Activated T-cell treated with anti-CD3 and anti-CD28 coated beads for 24 hours (primary cell): ENCODE measurements at regions not wholly inside any gene's neighbourhood (a gene's known extent, or its start where the extent isn't known, plus 50 kb on each side); places are given as distances from the start of the nearest gene placed in this dataset.

Experiments used
- DNase-seq: peaks from one replicate; pipeline ENCODE4 v3.0.0-alpha.2; 2020; ENCODE audit warnings: low read depth

DNA sequence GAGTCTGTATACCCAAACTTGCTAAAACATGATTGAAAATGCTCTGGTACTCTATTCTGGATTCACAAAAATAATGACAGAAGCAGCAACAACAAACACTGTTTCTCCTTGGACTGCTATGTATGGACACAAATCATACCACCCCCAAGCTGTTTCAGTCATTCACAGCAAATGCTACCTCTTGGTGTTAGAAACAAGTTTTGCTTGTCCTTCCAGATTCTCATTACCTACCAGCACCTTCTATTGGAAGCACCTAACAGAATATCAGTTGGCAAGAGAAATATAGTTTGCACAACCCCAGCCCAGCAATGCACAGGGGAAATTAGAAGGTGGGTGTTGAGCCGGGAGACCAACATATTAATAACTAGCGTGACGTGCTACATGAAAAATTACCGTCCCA lies 1950.9 kb downstream of the C4orf33 start:
- DNase-seq: no peak

DNA sequence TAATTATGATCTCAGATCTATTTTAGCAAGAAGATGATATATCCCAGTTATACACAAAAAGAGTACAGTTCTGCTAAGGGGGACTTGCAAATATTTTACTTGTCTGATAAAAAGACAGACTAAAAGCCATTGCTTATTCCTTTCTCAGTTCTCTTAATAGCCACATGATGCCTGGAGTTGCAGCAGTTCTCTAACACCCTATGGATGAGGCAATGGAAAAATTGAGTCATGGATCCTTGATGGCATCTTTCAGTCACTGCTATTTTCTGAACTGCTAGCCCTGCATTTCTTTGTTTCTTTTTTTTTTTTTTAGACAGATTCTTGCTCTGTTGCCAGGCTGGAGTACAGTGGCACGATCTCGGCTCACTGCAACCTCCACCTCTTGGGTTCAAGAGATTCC lies 1956.7 kb downstream of the C4orf33 start:
- no peak for DNase-seq

GRCh38 chr4:131054489-131055019 lies 1958.6 kb downstream of the C4orf33 start:
- no peak for DNase-seq

DNA sequence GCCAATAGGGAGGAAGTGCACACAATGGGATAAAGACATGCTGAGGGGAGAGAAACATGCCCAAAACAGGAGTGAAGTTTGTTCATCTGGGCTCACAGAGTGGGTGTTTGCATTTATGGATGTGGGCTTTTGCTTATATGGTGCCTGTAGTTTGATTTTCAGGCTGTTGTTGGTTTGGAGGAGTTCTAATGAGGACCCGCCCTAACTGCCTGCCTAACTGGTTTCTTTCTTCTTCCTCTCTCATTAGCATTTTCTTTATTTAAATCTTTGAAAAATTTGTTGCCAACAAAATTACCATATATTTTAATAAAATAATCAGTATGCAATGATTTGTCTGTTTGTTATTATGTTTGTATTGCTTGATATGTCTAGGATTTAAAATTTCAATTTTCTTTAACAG lies 1965.8 kb downstream of the C4orf33 start:
- no peak for DNase-seq

DNA sequence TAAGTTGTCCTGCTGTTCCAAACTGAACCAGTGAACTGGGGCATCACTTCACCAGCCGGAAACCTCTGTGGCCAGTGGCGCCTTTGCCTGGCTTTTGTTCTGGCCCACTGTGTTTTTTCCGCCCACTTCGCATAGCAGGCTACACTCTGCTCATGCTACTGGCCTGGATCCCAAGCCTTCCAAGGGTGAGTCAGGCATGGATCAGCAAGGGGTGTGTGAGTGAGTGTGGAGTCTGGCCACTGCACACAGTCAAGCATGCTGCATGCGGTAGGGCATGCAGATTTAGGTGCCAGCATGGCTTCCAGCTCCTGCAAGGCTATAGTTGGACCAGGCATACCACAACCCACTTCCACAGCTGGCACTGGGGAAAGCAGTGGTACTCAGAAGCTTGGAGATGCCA lies 1967.9 kb downstream of the C4orf33 start:
- no peak for DNase-seq

DNA sequence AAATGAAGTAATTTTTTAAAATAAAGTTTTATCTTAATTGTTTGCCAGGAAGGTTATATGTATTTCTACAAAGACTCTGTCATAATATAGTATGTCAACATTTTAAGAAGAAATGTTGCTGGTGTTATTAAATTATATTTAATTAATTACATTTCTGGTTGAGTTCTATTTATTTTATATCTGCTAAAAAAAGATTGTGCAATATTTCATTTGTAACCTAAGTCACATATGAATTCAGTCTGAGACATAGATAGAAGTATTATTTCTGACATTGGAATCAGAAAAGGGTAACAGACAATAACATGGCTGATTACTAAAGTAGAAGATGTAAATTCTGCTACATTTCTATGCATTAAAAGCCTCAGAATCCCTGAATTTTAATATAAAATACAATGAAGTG lies 1985.1 kb downstream of the C4orf33 start:
- no peak for DNase-seq

DNA sequence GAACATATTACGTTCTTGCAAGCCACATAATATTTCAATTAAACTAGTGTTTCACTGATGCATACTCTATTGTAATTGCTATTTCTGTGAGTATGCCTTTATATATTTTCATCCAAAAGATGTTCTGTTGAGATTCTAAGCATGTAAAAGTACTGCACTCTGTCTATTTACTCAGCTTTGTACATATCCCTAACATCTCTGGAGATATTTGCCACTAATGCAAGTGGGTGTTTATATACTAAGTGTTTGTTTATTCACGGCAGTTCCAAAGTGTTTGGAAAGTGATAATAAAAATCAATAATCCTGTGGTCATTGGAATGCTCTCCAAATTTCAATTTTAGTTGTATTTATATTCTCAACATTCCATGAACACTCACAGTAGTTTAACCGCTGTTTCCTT lies 1989.0 kb downstream of the C4orf33 start:
- DNase-seq: no peak

DNA sequence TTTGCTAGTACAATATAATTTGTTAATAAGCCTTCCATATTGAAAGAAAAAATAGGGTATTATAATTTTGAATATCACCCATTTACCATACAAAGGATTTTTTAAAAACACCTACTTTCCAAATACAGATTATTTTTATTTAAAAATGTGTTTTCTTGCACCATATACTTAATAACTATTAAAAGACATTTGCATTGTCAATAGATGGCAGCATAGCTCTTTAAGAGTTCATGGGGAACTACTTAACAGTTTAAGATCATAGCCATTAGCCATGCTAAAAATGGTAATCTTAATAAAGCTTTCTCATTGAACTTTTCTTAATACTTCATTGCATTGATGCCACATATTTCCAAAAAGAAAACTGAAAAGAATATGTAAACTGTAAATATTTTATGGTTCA lies 1995.9 kb downstream of the C4orf33 start:
- no peak for DNase-seq

GRCh38 chr4:131093303-131093702 lies 1997.4 kb downstream of the C4orf33 start:
- DNase-seq: no peak

DNA sequence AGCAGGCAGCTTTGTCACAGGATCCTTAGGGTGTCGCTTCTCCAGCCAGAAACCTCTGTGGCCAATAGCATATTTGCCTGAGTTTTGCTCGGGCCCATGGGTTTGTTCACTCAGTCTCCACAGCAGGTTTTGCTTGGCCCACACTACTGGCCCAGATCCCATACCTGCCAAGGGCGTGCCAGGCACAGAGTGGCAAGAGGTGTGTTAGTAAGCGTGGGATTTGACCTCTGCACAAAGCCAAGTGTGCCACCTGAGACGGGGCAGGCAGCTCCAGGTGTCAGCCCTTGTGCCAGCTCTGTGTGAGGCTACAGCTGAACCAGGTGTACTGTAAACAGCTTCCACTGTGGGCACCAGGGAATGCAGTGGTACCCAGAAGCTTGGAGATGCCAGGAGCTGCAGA lies 2003.0 kb downstream of the C4orf33 start:
- DNase-seq: no peak

DNA sequence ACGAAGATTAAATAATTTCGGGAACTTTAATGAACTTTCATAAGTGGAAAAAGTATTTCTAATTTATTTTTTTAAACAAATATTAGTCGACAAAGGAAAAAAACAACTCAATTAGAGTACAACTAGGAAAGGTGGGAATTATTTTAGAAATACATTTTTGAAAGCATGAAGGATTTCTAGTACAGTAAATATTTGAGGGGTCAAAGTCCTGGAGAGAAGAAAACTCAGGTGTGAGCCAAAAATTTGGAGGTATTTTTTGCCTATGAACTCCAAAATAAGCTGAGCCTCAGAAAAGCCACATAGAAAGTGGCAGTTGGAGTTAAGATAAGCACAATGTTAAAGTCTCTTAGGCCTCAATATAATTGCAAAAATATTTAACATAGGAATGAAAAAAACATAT lies 2017.3 kb downstream of the C4orf33 start:
- DNase-seq: no peak

- no peak for DNase-seq
These were observed 2017.8 kb downstream of the C4orf33 start for GRCh38 chr4:131113704-131114103.

DNA sequence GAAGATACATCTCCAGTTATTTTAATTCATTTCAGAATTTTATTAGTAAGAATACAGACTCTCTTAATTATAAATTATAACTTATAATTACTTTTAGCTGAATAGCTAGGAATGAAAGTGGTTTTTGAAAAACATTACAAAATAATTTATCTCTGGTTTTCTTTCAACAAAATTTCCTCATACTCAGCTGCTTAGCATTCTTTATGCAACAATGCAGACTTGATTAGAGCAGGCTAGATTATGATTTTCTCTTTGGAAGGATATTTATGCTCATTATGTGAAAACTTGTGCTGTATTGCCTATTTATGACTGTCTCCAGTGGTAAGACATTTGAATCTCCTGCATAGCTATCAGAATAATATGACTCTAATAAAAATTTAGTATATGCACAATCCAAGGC lies 2023.7 kb downstream of the C4orf33 start:
- no peak for DNase-seq

GRCh38 chr4:131137196-131137595 lies 2011.9 kb upstream of the PCDH10 start:
- DNase-seq: no peak

- DNase-seq: no peak
These were observed 1989.8 kb upstream of the PCDH10 start for GRCh38 chr4:131159261-131159660.

GRCh38 chr4:131192318-131192717 lies 1956.8 kb upstream of the PCDH10 start:
- DNase-seq: no peak

DNA sequence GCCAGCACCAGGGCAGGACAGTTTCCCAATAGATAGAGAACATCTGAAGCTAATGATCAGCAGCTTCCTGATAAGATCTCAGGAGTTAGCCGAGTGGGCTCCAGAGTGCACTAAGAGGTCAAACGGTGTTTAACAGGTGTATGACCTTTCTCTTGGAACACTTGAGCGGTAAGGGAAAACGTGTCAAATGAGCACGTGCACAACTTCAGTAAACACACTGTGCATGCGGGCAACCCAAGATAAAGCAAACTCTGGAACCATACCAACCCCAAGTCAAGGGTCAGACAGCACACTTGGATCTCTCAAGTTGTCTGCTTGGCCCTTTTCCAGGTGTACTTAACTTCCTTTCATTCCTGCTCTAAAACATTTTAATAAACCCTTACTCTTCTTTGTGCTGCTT lies 1941.5 kb upstream of the PCDH10 start:
- no peak for DNase-seq

DNA sequence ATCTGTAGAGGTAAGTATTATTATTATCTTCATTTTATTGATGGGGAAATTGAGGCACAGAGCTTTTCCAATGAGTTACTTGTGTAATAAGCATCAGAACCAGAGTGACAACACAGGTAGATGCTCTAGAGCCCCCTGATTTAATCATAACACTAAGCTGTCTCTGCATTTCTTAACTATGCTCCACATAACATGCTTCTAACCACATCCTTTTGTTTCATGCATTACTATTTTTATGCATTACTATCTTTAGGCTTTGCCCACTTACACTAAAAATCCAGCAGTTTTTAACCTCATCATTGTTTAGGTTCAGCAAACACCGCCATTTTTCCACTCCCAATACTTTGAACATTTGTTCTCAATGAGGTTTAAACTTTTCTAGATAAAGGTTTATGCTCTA lies 1900.8 kb upstream of the PCDH10 start:
- DNase-seq: no peak

DNA sequence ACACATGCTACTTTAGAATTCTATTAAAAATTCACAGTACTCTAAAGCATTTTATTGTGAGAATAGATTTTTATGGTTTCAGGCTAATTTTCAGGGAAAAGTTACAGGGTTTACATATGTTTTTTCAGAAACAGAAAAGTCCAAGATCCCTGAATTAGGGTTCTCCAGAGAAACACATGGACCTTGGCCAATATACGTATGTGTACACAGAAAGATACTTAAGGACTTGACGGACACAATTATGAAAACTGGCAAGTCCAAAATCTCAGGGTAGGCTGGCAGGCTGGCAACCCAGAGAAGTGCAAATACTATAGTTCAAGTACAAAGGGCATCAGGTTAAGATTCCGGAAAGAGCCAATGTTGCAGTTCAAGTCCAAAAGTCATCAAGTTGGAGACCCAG lies 1897.8 kb upstream of the PCDH10 start:
- DNase-seq: no peak

- no peak for DNase-seq
These were observed 1891.9 kb upstream of the PCDH10 start for GRCh38 chr4:131257241-131257640.

DNA sequence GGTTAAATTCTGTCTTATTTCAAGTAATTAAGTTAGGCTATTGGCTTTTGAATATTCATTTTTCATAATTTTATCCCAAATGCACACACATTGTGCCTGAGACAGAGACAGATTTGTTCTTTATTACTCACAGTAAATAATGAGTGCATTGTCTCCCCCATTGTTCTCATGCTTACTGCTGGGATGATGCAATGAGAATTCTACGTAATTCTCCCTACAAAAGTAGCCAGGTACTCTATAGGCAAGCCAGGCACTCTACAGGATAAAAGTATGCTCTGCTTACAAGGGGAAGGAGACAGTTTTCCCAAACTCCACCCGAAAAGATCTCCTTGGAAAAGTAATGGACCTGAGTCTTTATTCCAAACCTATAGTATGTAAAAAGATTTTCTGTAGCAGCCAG lies 1890.7 kb upstream of the PCDH10 start:
- DNase-seq: no peak

DNA sequence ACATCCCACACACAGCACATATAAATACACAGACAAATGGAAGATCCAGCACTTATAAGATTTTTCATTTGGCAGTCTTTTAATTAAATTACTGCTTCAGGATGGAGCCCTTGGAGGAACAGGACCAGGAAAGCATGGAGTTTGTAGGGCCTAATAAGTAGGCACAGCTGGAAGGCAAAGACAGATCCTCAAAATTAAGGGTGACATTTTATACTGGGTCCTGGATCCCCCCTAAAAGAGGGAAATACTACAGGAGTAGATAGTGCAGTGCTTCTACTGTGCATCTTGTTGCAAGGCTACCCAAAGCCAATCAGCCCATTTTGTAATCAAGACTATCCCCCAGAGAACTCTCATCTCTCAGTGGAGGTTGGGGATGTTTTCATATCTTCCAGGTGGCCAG lies 1860.7 kb upstream of the PCDH10 start:
- no peak for DNase-seq

DNA sequence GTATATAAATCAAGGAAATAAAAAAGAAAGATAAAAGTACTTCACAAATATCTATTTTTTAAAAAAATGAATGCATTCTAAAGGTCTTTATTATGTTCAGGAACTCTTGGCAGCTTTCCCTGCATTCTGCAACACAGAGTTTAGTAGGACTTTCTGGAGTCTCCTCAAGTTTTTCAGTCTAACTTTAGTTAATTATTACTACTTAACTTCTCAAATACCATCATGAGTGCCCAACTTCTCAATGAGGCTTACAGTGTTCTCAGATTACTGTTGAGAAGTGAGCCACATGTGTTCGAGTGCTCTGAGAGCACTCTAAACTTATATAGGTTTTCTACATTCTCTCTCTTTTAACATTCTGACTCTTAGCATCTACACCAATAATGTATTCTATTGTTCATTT lies 1852.9 kb upstream of the PCDH10 start:
- DNase-seq: no peak

DNA sequence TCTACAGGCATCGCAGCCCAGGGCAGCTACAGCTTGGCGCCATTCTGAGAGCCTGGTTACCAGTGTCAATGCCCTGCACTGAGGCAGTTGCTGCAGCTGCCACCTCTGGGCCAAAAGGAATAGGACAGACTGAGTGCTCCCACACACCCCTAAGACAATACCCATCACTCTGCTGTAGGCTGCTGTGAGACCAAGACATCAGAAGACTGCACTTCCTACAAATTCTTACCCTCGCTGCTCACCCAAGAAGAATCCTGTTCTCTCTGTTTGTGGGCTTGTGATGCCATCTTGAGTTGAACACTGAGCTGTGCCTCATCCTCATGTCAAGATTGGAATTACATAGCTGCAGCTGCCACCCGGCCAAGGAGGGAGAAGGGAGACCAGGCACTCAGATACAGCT lies 1847.0 kb upstream of the PCDH10 start:
- no peak for DNase-seq

DNA sequence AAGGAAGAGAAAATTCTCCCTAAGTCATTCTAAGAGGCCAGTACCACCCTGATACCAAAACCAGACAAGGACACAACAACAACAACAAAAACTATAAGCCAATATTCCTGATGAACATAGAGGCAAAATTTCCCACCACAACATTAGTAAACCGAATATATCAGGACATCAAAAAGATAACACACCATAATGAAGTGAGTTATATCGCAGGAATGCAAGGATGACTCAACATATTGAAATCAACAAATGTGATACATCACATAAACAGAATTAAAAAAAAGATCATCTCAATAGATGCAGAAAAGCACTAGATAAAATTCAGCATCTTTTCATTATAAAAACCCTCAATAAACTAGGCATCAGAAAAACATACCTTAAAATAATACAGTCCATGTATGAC lies 1844.4 kb upstream of the PCDH10 start:
- DNase-seq: no peak
